ENCODE measurements at regions not wholly inside any gene's neighbourhood (a gene's known extent, or its start where the extent isn't known, plus 50 kb on each side); places are given as distances from the start of the nearest gene placed in this dataset.
"Not testable (repeated sequence)": the region's sequence is repeated elsewhere in the genome, so short reads cannot be mapped to it uniquely, and the experiment has no call there.

GRCh38 chr15:66964791-66965190 is 100.6 kb upstream of the SMAD3 start:
- no CpG with 5 or more reads among the region's 9 CpGs for WGBS (ENCODE audit: insufficient coverage, low lambda C conversion rate)
- Histone ChIP-seq H3K4me1 (ENCODE audit: control insufficient read depth, insufficient read depth, low read length) (no peaks in the 10 kb centered on the region), H3K27ac (ENCODE audit: low read length) (no peak overlapping the region), H3K27me3 (ENCODE audit: control insufficient read depth, insufficient read depth, low read length) (no peaks in the 10 kb centered on the region), H3K36me3 (ENCODE audit: control insufficient read depth, insufficient read depth, low read length) (no peaks in the 10 kb centered on the region), H3K4me3 (ENCODE audit: low read length) (no peak overlapping the region), H3K9me3 (ENCODE audit: control insufficient read depth, low read depth, low read length) (no peaks in the 10 kb centered on the region)
- no peak for DNase-seq

GRCh38 chr15:66965201-66965900 is 100.1 kb upstream of the SMAD3 start:
- DNase-seq: no peak
- no CpG with 5 or more reads among the region's 10 CpGs for WGBS (ENCODE audit: insufficient coverage, low lambda C conversion rate)
- H3K9me3 ChIP-seq (ENCODE audit: control insufficient read depth, low read depth, low read length): no peaks in the 10 kb centered on the region
- no peak overlapping the region for H3K27ac ChIP-seq (ENCODE audit: low read length)
- no peaks in the 10 kb centered on the region for H3K27me3 ChIP-seq (ENCODE audit: control insufficient read depth, insufficient read depth, low read length)
- no peaks in the 10 kb centered on the region for H3K36me3 ChIP-seq (ENCODE audit: control insufficient read depth, insufficient read depth, low read length)
- H3K4me1 ChIP-seq (ENCODE audit: control insufficient read depth, insufficient read depth, low read length): no peaks in the 10 kb centered on the region
- H3K4me3 ChIP-seq (ENCODE audit: low read length): no peak overlapping the region

- Histone ChIP-seq H3K9me3 (ENCODE audit: control insufficient read depth, low read depth, low read length) (no peaks in the 10 kb centered on the region), H3K4me3 (ENCODE audit: low read length) (no peak overlapping the region), H3K36me3 (ENCODE audit: control insufficient read depth, insufficient read depth, low read length) (no peaks in the 10 kb centered on the region), H3K4me1 (ENCODE audit: control insufficient read depth, insufficient read depth, low read length) (no peaks in the 10 kb centered on the region), H3K27me3 (ENCODE audit: control insufficient read depth, insufficient read depth, low read length) (no peaks in the 10 kb centered on the region), H3K27ac (ENCODE audit: low read length) (no peak overlapping the region)
- no peak for DNase-seq
- 80% methylated on average over 1 of the region's 2 CpGs for WGBS (ENCODE audit: insufficient coverage, low lambda C conversion rate)
Observed at GRCh38 chr15:66966256-66966655, 99.1 kb upstream of the SMAD3 start.

GRCh38 chr15:66968806-66969596 is 96.4 kb upstream of the SMAD3 start:
- no peaks in the 10 kb centered on the region for H3K9me3 ChIP-seq (ENCODE audit: control insufficient read depth, low read depth, low read length)
- H3K36me3 ChIP-seq (ENCODE audit: control insufficient read depth, insufficient read depth, low read length): no peaks in the 10 kb centered on the region
- no CpG with 5 or more reads among the region's 10 CpGs for WGBS (ENCODE audit: insufficient coverage, low lambda C conversion rate)
- H3K27me3 ChIP-seq (ENCODE audit: control insufficient read depth, insufficient read depth, low read length): no peaks in the 10 kb centered on the region
- no peak overlapping the region for H3K4me3 ChIP-seq (ENCODE audit: low read length)
- H3K4me1 ChIP-seq (ENCODE audit: control insufficient read depth, insufficient read depth, low read length): no peaks in the 10 kb centered on the region
- H3K27ac ChIP-seq (ENCODE audit: low read length): no peak overlapping the region
- DNase-seq: no peak

GRCh38 chr15:66974131-66974530 is 91.3 kb upstream of the SMAD3 start:
- not testable (repeated sequence) for DNase-seq; H3K27me3 ChIP-seq (ENCODE audit: control insufficient read depth, insufficient read depth, low read length); H3K27ac ChIP-seq (ENCODE audit: low read length); H3K9me3 ChIP-seq (ENCODE audit: control insufficient read depth, low read depth, low read length); H3K4me3 ChIP-seq (ENCODE audit: low read length); H3K36me3 ChIP-seq (ENCODE audit: control insufficient read depth, insufficient read depth, low read length); H3K4me1 ChIP-seq (ENCODE audit: control insufficient read depth, insufficient read depth, low read length)
- WGBS (ENCODE audit: insufficient coverage, low lambda C conversion rate): no CpG with 5 or more reads among the region's 10 CpGs

GRCh38 chr15:66976106-66976640 is 89.2 kb upstream of the SMAD3 start:
- not testable (repeated sequence) for DNase-seq; H3K27me3 ChIP-seq (ENCODE audit: control insufficient read depth, insufficient read depth, low read length); H3K4me3 ChIP-seq (ENCODE audit: low read length); H3K36me3 ChIP-seq (ENCODE audit: control insufficient read depth, insufficient read depth, low read length); H3K27ac ChIP-seq (ENCODE audit: low read length); H3K9me3 ChIP-seq (ENCODE audit: control insufficient read depth, low read depth, low read length); H3K4me1 ChIP-seq (ENCODE audit: control insufficient read depth, insufficient read depth, low read length)
- WGBS (ENCODE audit: insufficient coverage, low lambda C conversion rate): 100% methylated on average over 2 of the region's 18 CpGs

GRCh38 chr15:66980326-66980725 is 85.1 kb upstream of the SMAD3 start:
- not testable (repeated sequence) for H3K4me3 ChIP-seq (ENCODE audit: low read length); H3K27me3 ChIP-seq (ENCODE audit: control insufficient read depth, insufficient read depth, low read length); H3K36me3 ChIP-seq (ENCODE audit: control insufficient read depth, insufficient read depth, low read length); H3K4me1 ChIP-seq (ENCODE audit: control insufficient read depth, insufficient read depth, low read length); DNase-seq; H3K9me3 ChIP-seq (ENCODE audit: control insufficient read depth, low read depth, low read length); H3K27ac ChIP-seq (ENCODE audit: low read length)
- WGBS (ENCODE audit: insufficient coverage, low lambda C conversion rate): 86% methylated on average over 3 of the region's 3 CpGs

- H3K36me3 ChIP-seq (ENCODE audit: control insufficient read depth, insufficient read depth, low read length): no peaks in the 10 kb centered on the region
- no peaks in the 10 kb centered on the region for H3K4me1 ChIP-seq (ENCODE audit: control insufficient read depth, insufficient read depth, low read length)
- no CpG with 5 or more reads among the region's 6 CpGs for WGBS (ENCODE audit: insufficient coverage, low lambda C conversion rate)
Observed at GRCh38 chr15:66981771-66982170, 83.6 kb upstream of the SMAD3 start.

GRCh38 chr15:66982250-66982649 is 83.2 kb upstream of the SMAD3 start:
- H3K36me3 ChIP-seq (ENCODE audit: control insufficient read depth, insufficient read depth, low read length): no peaks in the 10 kb centered on the region
- no CpG with 5 or more reads among the region's 4 CpGs for WGBS (ENCODE audit: insufficient coverage, low lambda C conversion rate)
- H3K9me3 ChIP-seq (ENCODE audit: control insufficient read depth, low read depth, low read length): peaks cover 3% of the 10 kb centered on the region
- H3K4me3 ChIP-seq (ENCODE audit: low read length): no peak overlapping the region
- DNase-seq: no peak
- no peaks in the 10 kb centered on the region for H3K4me1 ChIP-seq (ENCODE audit: control insufficient read depth, insufficient read depth, low read length)
- no peaks in the 10 kb centered on the region for H3K27me3 ChIP-seq (ENCODE audit: control insufficient read depth, insufficient read depth, low read length)
- no peak overlapping the region for H3K27ac ChIP-seq (ENCODE audit: low read length)

More at GRCh38 chr15:66981771-66982170, 83.6 kb upstream of the SMAD3 start:
- DNase-seq: no peak
- H3K9me3 ChIP-seq (ENCODE audit: control insufficient read depth, low read depth, low read length): peaks cover 3% of the 10 kb centered on the region
- H3K27me3 ChIP-seq (ENCODE audit: control insufficient read depth, insufficient read depth, low read length): no peaks in the 10 kb centered on the region
- H3K27ac ChIP-seq (ENCODE audit: low read length): no peak overlapping the region
- H3K4me3 ChIP-seq (ENCODE audit: low read length): no peak overlapping the region

- no peaks in the 10 kb centered on the region for H3K27me3 ChIP-seq (ENCODE audit: control insufficient read depth, insufficient read depth, low read length)
- no peak overlapping the region for H3K27ac ChIP-seq (ENCODE audit: low read length)
- no peak overlapping the region for H3K4me3 ChIP-seq (ENCODE audit: low read length)
- H3K36me3 ChIP-seq (ENCODE audit: control insufficient read depth, insufficient read depth, low read length): no peaks in the 10 kb centered on the region
- H3K9me3 ChIP-seq (ENCODE audit: control insufficient read depth, low read depth, low read length): peaks cover 3% of the 10 kb centered on the region
- H3K4me1 ChIP-seq (ENCODE audit: control insufficient read depth, insufficient read depth, low read length): no peaks in the 10 kb centered on the region
- DNase-seq: no peak
Observed at GRCh38 chr15:66982816-66983215, 82.6 kb upstream of the SMAD3 start.

All from large intestine (tissue), 3 donors.